ENCODE measurements at regions not wholly inside any gene's neighbourhood (a gene's known extent, or its start where the extent isn't known, plus 50 kb on each side); places are given as distances from the start of the nearest gene placed in this dataset.

- no peak for TF ChIP-seq CTCF (IDR thresholded peaks at IDR 0.05)
- TF ChIP-seq EZH2 (IDR thresholded peaks at IDR 0.05) = no peak
These were observed 498.2 kb upstream of the SOX5 start for GRCh38 chr12:24447678-24448077.

All from neural progenitor cell (in vitro differentiated cells).